PC-9 (cell line): ENCODE measurements at regions not wholly inside any gene's neighbourhood (a gene's known extent, or its start where the extent isn't known, plus 50 kb on each side); places are given as distances from the start of the nearest gene placed in this dataset.

ENCODE experiments used
- EZH2 ChIP-seq: fragments of 200-600 bp; sonication (generic); IDR thresholded peaks from 2 replicates; pipeline ENCODE4 v1.8.0; 2017; ENCODE audit warnings: antibody characterized with exemption, low read depth
- TF ChIP-seq, protein P1 (sequence below): fragments of 200-600 bp; sonication (generic); conservative IDR thresholded peaks from 2 replicates; pipeline ENCODE4 v1.6.1; 2017; ENCODE audit warnings: mixed run types, antibody characterized with exemption, mild to moderate bottlenecking, moderate library complexity

GRCh38 chr16:47872225-47872624 is 283.6 kb downstream of the ABCC12 start:
- TF ChIP-seq EZH2, result no peak
- TF ChIP-seq, protein P1, sequence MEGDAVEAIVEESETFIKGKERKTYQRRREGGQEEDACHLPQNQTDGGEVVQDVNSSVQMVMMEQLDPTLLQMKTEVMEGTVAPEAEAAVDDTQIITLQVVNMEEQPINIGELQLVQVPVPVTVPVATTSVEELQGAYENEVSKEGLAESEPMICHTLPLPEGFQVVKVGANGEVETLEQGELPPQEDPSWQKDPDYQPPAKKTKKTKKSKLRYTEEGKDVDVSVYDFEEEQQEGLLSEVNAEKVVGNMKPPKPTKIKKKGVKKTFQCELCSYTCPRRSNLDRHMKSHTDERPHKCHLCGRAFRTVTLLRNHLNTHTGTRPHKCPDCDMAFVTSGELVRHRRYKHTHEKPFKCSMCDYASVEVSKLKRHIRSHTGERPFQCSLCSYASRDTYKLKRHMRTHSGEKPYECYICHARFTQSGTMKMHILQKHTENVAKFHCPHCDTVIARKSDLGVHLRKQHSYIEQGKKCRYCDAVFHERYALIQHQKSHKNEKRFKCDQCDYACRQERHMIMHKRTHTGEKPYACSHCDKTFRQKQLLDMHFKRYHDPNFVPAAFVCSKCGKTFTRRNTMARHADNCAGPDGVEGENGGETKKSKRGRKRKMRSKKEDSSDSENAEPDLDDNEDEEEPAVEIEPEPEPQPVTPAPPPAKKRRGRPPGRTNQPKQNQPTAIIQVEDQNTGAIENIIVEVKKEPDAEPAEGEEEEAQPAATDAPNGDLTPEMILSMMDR, result no peak
